Mucosa of rectum (tissue), 2 donors: ENCODE measurements at regions not wholly inside any gene's neighbourhood (a gene's known extent, or its start where the extent isn't known, plus 50 kb on each side); places are given as distances from the start of the nearest gene placed in this dataset.
A peak's percentile ranks its signal among the peaks of the same experiment; 100 is the strongest.

ENCODE experiments used
- H3K27ac ChIP-seq, 2 donors: one replicate each; pipeline ENCODE4 v1.7.0; 2013; ENCODE audit warnings: inconsistent platforms in 2 of 2, low read depth in 2 of 2, low read length in 2 of 2
- H3K27me3 ChIP-seq, 2 donors: one replicate each; pipeline ENCODE4 v1.7.0; 2013; ENCODE audit warnings: low read length in 2 of 2; ENCODE audit not compliant: control insufficient read depth in 2 of 2, insufficient read depth in 2 of 2
- H3K36me3 ChIP-seq, 2 donors: one replicate each; pipeline ENCODE4 v1.7.0; 2013; ENCODE audit warnings: low read length in 2 of 2; ENCODE audit not compliant: control insufficient read depth in 2 of 2, insufficient read depth in 2 of 2
- H3K4me1 ChIP-seq, 2 donors: one replicate each; pipeline ENCODE4 v1.7.0; 2013; ENCODE audit warnings: low read length in 2 of 2, mild to moderate bottlenecking in 1 of 2; ENCODE audit not compliant: control insufficient read depth in 2 of 2, insufficient read depth in 2 of 2
- H3K4me3 ChIP-seq, 2 donors: one replicate each; pipeline ENCODE4 v1.7.0; 2013; ENCODE audit warnings: low read length in 2 of 2
- H3K9ac ChIP-seq, 2 donors: one replicate each; pipeline ENCODE4 v1.7.0; 2013; ENCODE audit warnings: low read length in 2 of 2, low read depth in 1 of 2, mild to moderate bottlenecking in 1 of 2
- H3K9me3 ChIP-seq, 2 donors: one replicate each; pipeline ENCODE4 v1.7.0; 2013; ENCODE audit warnings: low read length in 2 of 2; ENCODE audit not compliant: control insufficient read depth in 2 of 2
- donor health status: healthy.
- donor health status: Normal muscosa, but diverticular disease.

DNA sequence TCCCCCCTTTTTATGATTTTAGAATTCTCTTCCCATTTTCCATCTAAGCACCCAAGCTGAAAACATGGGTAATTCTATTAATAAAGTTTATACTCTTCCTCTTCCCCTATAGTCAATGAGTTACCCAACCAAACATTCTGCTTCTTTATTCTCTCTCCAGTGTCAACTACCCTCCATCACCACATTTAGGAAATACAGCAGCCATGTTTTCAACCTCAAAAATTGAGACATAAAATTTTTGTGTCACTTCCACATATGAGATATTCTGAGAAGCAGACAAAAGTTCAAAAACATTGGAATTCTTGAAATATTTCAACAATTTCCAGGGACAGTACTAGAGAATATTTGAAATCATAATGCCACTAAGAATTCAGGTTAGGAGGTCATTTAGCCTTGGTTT lies 64.8 kb upstream of the ATP1A1 start:
- Histone ChIP-seq H3K27me3 (no peaks in the 10 kb centered on the region), H3K36me3 (no peaks in the 10 kb centered on the region), H3K4me1 (peaks cover 10 to 14% of the 10 kb centered on the region in 2 donors), H3K27ac (no peak overlapping the region), H3K4me3 (no peak overlapping the region), H3K9me3 (no peaks in the 10 kb centered on the region), H3K9ac (no peak overlapping the region)

GRCh38 chr1:116309090-116309870 lies 63.8 kb upstream of the ATP1A1 start:
- H3K4me3 ChIP-seq, result no peak overlapping the region
- H3K9ac ChIP-seq, result no peak overlapping the region
- H3K27ac ChIP-seq, result no peak overlapping the region
- no peaks in the 10 kb centered on the region for H3K36me3 ChIP-seq
- H3K27me3 ChIP-seq, result no peaks in the 10 kb centered on the region
- H3K9me3 ChIP-seq, result no peaks in the 10 kb centered on the region
- peaks cover 10 to 14% of the 10 kb centered on the region in 2 donors for H3K4me1 ChIP-seq

DNA sequence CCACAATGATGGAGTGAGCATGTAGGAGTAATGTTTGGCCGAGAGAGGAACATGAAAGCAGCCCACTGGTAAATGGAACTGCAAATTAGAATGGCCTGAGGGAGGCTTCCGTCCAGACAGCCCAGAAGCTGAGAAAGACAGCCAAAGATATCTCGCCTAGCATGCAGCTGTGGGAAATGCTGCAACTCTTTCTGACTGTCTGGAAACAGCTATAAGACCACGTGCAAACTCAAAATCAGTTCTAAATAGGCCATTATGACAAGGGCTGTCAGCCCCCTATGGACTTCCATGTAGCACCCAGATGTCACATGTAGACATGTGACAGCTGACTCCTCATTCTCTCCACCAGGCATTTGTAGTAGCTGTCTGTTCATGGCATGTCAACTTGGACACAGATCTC lies 62.9 kb upstream of the ATP1A1 start:
- Histone ChIP-seq H3K9me3 (no peaks in the 10 kb centered on the region), H3K4me1 (peaks cover 12 to 14% of the 10 kb centered on the region in 2 donors), H3K4me3 (no peak overlapping the region), H3K27me3 (no peaks in the 10 kb centered on the region), H3K9ac (no peak overlapping the region), H3K36me3 (no peaks in the 10 kb centered on the region), H3K27ac (no peak overlapping the region)

GRCh38 chr1:116311193-116311592 lies 61.9 kb upstream of the ATP1A1 start:
- H3K27me3 ChIP-seq, result no peaks in the 10 kb centered on the region
- H3K27ac ChIP-seq, result no peak overlapping the region

DNA sequence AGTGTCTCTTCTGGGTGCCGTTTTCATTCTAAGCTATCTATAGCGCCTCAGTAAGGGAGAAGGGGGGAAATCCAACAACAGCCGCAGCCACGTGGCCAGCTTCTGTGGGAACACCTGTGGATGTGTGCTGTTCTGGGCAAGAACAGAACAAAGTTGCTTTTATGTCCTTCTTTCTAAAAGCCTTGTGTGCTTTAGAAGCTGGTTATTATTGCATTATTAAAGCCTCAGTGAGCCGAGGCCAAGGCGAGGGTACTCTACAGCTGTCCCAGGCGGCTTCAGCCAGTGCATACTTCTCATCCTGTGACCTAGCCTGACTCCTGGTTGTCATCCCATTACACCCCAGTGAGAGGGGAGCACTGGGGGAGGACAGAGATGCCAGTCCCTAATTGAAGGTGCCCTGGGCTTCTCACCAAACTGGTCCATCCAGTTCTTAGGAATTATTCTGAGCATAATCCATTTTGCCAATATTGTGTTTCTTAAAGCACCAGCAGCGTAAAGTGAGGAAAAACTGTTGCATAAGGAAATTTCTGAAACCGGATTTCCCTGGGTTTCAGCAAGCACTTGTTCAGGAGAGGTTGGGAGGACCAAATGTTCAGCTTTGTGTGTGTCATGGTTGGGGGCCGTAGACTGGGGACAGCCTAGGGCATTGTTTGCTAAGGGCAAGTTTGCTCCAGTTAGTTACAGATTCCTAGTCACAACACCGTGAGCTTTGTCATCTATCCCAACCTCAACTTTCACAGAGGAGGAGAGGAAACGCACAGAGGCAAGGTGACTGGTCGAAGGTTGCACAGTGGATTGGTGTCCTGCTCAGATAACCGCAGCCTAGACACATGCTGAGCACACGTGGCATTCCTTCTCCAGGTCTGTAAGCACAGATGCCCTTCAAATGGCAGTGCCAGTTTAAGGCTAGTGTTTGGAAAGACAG lies 61.0 kb upstream of the ATP1A1 start:
- H3K4me3 ChIP-seq, result no peak overlapping the region
- no peak overlapping the region for H3K9ac ChIP-seq
- peaks cover 12 to 14% of the 10 kb centered on the region in 2 donors for H3K4me1 ChIP-seq
- H3K27me3 ChIP-seq, result no peaks in the 10 kb centered on the region
- H3K36me3 ChIP-seq, result no peaks in the 10 kb centered on the region
- no peaks in the 10 kb centered on the region for H3K9me3 ChIP-seq
- peak overlapping the region; percentile 52 to 61 for H3K27ac ChIP-seq

More at GRCh38 chr1:116311193-116311592, 61.9 kb upstream of the ATP1A1 start:
- Histone ChIP-seq H3K9ac (no peak overlapping the region), H3K4me3 (no peak overlapping the region), H3K36me3 (no peaks in the 10 kb centered on the region), H3K4me1 (peaks cover 12 to 14% of the 10 kb centered on the region in 2 donors), H3K9me3 (no peaks in the 10 kb centered on the region)

DNA sequence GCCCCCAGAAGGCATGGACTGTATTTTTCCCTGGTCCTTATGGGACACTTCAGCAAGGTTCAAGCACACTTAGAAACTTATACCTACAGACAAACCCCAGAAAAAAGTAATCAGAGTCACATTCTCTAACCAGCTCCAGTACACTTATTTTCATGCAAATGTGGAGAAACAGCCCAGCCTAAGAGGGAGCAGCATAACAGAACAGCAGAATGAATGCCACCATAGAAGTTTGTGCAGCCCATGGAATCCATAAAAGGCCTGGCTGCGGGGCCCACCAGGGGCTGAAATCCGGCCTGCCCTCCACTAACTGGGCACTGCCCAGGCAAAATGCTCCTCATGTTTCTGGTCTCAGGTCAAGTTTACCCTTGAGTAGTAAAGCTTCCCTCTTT lies 60.4 kb upstream of the ATP1A1 start:
- Histone ChIP-seq H3K36me3 (no peaks in the 10 kb centered on the region), H3K27ac (peak overlapping the region; percentile 52 to 61), H3K4me3 (no peak overlapping the region), H3K27me3 (no peaks in the 10 kb centered on the region), H3K9me3 (no peaks in the 10 kb centered on the region), H3K4me1 (peaks cover 12 to 14% of the 10 kb centered on the region in 2 donors), H3K9ac (no peak overlapping the region)

- H3K9ac ChIP-seq, result no peak overlapping the region
- H3K27me3 ChIP-seq, result no peaks in the 10 kb centered on the region
- peaks cover 12 to 18% of the 10 kb centered on the region in 2 donors for H3K4me1 ChIP-seq
- no peaks in the 10 kb centered on the region for H3K9me3 ChIP-seq
- H3K27ac ChIP-seq, result no peak overlapping the region
- H3K36me3 ChIP-seq, result no peaks in the 10 kb centered on the region
- H3K4me3 ChIP-seq, result no peak overlapping the region
Observed at GRCh38 chr1:116313776-116314175, 59.3 kb upstream of the ATP1A1 start.

DNA sequence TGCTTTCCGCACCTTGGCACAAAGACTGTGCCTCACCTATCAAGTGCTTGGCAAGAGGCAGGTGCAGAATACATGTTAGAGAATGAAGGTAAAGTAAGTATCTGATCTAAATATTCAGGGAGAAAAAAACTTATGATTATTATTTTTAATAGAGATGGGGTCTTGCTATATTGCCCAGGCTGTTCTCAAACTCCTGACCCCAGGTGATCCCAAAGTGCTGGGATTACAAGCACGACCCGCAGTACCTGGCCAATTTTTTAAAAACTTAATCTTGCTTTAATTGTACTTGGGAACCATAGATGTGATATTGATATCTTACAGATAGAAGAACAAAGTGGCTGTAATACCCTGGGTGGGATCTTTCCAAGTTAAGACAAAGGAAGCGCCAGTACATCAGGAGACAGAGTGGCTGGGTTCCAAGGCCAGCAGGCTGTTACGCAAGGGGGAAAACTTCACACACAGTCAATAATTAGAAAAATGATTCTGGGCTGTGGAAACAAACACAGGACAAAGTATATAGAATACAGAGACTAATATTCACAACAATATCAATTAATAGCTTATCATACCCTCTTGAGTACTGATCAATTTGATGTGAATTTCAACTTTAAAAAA lies 58.6 kb upstream of the ATP1A1 start:
- no peak overlapping the region for H3K4me3 ChIP-seq
- H3K27ac ChIP-seq, result no peak overlapping the region
- H3K4me1 ChIP-seq, result peaks cover 12 to 23% of the 10 kb centered on the region in 2 donors
- H3K36me3 ChIP-seq, result no peaks in the 10 kb centered on the region
- H3K9ac ChIP-seq, result no peak overlapping the region
- no peaks in the 10 kb centered on the region for H3K9me3 ChIP-seq
- no peaks in the 10 kb centered on the region for H3K27me3 ChIP-seq

- no peaks in the 10 kb centered on the region for H3K27me3 ChIP-seq
- H3K9me3 ChIP-seq, result no peaks in the 10 kb centered on the region
- H3K36me3 ChIP-seq, result no peaks in the 10 kb centered on the region
- H3K4me3 ChIP-seq, result no peak overlapping the region
- no peak overlapping the region for H3K27ac ChIP-seq
- no peak overlapping the region for H3K9ac ChIP-seq
- H3K4me1 ChIP-seq, result peaks cover 15 to 32% of the 10 kb centered on the region in 2 donors
Observed at GRCh38 chr1:116316373-116316772, 56.7 kb upstream of the ATP1A1 start.

DNA sequence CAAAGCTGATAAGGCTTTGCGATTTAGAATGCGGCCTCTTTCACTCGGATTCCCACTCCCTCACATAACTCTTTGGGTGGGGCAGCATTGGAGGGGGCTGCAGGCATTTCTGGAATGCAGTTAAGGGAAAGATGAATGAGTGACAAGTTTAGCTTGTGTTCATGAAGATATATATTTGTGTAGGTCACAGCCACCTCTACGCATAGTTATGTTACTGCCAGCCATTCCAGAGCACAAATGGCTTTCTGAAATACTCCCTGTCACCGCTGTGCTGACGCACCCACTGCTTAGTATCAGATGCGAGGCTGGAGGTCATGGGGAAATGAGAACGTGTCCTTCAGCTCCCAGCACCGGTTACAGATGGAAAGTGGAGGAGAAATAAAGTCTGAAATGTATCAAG lies 54.1 kb upstream of the ATP1A1 start:
- Histone ChIP-seq H3K4me3 (no peak overlapping the region), H3K36me3 (no peaks in the 10 kb centered on the region), H3K9me3 (no peaks in the 10 kb centered on the region), H3K27me3 (no peaks in the 10 kb centered on the region), H3K27ac (no peak overlapping the region), H3K9ac (no peak overlapping the region), H3K4me1 (peaks cover 22 to 39% of the 10 kb centered on the region in 2 donors)
